Activated naive CD8-positive, alpha-beta T cell treated with anti-CD3 and anti-CD28 coated beads, Interleukin-2, amount 50 U/mL, for 24 hours (primary cell): ENCODE measurements at regions not wholly inside any gene's neighbourhood (a gene's known extent, or its start where the extent isn't known, plus 50 kb on each side); places are given as distances from the start of the nearest gene placed in this dataset.
"Not testable (repeated sequence)": the region's sequence is repeated elsewhere in the genome, so short reads cannot be mapped to it uniquely, and the experiment has no call there.

Experiments used
- ATAC-seq: fragments of 150-1000 bp; cut with Tn5 transposase; one replicate; pipeline ENCODE4 v1.10.0; 2021
- DNase-seq: peaks from one replicate; pipeline ENCODE4 v3.0.0; 2021
- H3K27ac Mint-ChIP-seq: one replicate; pipeline ENCODE4 v1.8.0; 2021; ENCODE audit warnings: mild to moderate bottlenecking, mixed read lengths
- H3K27me3 Mint-ChIP-seq: one replicate; pipeline ENCODE4 v1.8.0; 2021; ENCODE audit warnings: mixed read lengths
- H3K36me3 Mint-ChIP-seq: one replicate; pipeline ENCODE4 v1.8.0; 2021; ENCODE audit warnings: low read depth, mixed read lengths
- H3K4me1 Mint-ChIP-seq: one replicate; pipeline ENCODE4 v1.8.0; 2021; ENCODE audit warnings: mixed read lengths
- H3K4me3 Mint-ChIP-seq: one replicate; pipeline ENCODE4 v1.8.0; 2021; ENCODE audit warnings: mild to moderate bottlenecking, moderate library complexity, mixed read lengths
- H3K9me3 Mint-ChIP-seq: one replicate; pipeline ENCODE4 v1.8.0; 2021; ENCODE audit warnings: mixed read lengths

DNA sequence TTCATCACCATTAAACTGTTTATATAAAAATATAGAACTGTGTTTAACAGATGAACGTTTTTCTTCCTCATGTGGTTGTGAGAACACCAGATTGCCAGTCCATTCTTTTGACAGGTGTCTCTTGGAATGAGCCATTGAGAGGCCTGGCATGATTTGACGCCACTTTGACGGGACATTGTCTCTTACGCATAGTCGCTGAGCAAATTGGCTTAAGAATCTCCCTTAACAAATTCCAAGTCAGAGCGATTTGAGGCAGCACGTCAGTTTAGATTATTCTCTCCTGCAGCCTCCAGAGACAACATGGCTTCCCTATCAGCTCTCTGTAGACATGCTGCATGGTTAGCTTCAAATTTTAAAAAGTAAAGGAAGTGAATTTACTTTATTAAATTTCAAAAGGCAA lies 510.7 kb upstream of the ACO1 start:
- DNase-seq (no peak), ATAC-seq (no peak)
- Mint-ChIP-seq H3K36me3 (no peaks in the 10 kb centered on the region), H3K27me3 (peaks cover 4% of the 10 kb centered on the region), H3K4me1 (no peaks in the 10 kb centered on the region), H3K27ac (no peak overlapping the region), H3K9me3 (peaks cover 4% of the 10 kb centered on the region), H3K4me3 (no peak overlapping the region)

DNA sequence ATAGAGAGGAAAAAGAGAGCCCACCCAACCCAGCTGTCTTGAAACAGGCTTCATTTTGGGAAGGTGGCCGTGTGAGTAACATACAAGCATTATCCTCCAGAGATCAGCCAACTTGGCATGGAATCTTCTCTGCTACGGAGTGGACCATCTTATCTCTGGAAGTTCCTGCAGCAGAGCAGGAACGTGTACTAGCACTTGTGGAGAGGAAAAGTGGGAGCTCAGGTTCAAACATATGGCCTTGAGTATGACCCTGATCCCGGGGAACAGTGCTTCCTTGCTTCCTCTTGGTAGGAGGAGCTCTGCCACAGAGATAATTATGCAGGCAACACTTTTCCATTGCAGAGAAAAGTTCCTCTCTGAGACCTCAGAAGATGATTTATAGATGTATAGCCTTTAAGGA lies 490.4 kb upstream of the ACO1 start:
- no peaks in the 10 kb centered on the region for H3K36me3 Mint-ChIP-seq
- DNase-seq, result no peak

DNA sequence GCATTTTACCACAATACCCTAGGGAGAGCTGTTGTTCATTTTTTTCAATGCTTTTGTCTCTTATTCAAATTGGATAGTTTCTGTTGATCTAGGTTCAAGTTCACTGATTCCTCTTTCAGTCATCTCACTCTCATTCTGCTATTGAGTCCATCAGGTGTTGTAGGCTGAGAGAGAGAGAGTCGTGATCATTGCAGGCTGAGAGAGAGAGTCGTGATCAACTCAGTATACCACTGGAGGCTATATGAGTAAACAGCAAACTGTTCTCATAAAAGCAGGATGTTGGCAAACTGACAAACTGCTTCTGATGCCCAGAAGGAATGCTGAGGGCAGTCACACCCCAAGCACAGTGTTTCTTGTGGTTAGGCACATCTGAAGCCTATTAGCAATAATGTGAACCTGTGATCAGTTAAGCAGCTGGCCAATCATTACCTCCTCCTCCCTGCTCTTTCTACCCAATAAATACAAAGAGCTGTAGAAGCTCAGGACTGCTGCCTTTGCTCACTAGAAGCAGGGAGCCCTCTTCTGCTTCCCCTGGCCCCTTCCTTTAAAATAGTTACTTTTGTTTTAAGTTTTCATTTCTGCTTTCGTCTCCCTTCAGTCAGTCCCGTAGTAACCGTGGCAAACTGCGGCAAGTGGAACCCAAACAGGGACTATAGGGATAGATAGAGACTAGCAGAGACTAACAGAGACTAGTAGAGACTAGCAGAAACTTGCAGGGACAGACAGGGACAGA lies 476.1 kb upstream of the ACO1 start:
- H3K27ac Mint-ChIP-seq, result no peak overlapping the region
- H3K9me3 Mint-ChIP-seq, result no peaks in the 10 kb centered on the region
- DNase-seq, result no peak
- H3K4me3 Mint-ChIP-seq, result no peak overlapping the region
- H3K27me3 Mint-ChIP-seq, result no peaks in the 10 kb centered on the region
- no peak for ATAC-seq
- H3K36me3 Mint-ChIP-seq, result no peaks in the 10 kb centered on the region
- H3K4me1 Mint-ChIP-seq, result no peaks in the 10 kb centered on the region

More for the DNA sequence above, 490.4 kb upstream of the ACO1 start:
- H3K4me1 Mint-ChIP-seq, result no peaks in the 10 kb centered on the region
- no peak for ATAC-seq
- no peak overlapping the region for H3K4me3 Mint-ChIP-seq
- H3K27me3 Mint-ChIP-seq, result no peaks in the 10 kb centered on the region
- peaks cover 4% of the 10 kb centered on the region for H3K9me3 Mint-ChIP-seq
- no peak overlapping the region for H3K27ac Mint-ChIP-seq

DNA sequence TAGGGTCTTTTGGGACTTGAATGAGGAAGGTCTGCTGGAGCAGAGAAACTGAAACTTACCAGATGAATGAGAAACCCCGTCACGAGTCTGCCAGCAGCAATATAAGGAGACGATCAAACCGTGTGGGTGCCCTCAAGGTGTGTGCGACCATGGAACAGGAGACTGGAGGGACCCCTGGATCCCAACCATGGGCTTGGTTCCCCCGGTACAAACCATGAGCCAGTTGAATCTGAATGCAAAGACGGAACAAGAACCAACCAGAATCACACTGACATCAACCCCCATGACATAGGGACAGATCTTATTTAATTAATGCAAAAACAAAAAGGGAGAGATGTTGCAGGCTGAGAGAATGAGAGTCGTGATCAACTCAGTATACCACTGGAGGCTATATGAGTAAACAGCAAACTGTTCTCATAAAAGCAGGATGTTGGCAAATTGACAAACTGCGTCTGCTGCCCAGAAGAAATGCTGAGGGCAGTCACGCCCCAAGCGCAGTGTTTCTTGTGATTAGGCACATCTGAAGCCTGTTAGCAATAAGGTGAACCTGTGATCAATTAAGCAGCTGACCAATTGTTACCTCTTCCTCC lies 475.5 kb upstream of the ACO1 start:
- DNase-seq, result no peak
- Mint-ChIP-seq H3K9me3 (no peaks in the 10 kb centered on the region), H3K27me3 (no peaks in the 10 kb centered on the region), H3K27ac (no peak overlapping the region), H3K4me1 (no peaks in the 10 kb centered on the region), H3K36me3 (no peaks in the 10 kb centered on the region), H3K4me3 (no peak overlapping the region)
- ATAC-seq, result no peak

DNA sequence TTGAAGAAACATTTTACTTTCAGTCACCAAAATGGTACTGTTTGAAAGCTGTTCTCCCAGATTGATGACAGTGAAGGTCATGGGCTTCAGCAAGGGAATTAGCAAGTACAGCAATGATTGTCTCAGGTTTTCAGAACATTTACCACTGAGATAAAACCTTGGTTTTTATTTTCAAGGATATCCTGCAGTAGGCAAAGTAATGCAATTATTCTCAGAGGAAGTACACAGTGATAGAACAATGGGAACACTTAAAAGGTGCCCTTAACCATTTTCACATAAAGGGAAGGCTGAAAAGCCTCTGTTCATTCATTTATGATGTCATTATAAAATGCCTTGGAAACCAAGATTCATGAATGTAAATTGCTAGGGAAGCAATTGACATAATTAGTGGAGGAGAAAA lies 471.8 kb upstream of the ACO1 start:
- no peaks in the 10 kb centered on the region for H3K27me3 Mint-ChIP-seq
- no peaks in the 10 kb centered on the region for H3K9me3 Mint-ChIP-seq
- ATAC-seq (no peak), DNase-seq (no peak)
- no peak overlapping the region for H3K27ac Mint-ChIP-seq
- H3K4me1 Mint-ChIP-seq, result no peaks in the 10 kb centered on the region
- H3K36me3 Mint-ChIP-seq, result no peaks in the 10 kb centered on the region
- H3K4me3 Mint-ChIP-seq, result no peak overlapping the region

DNA sequence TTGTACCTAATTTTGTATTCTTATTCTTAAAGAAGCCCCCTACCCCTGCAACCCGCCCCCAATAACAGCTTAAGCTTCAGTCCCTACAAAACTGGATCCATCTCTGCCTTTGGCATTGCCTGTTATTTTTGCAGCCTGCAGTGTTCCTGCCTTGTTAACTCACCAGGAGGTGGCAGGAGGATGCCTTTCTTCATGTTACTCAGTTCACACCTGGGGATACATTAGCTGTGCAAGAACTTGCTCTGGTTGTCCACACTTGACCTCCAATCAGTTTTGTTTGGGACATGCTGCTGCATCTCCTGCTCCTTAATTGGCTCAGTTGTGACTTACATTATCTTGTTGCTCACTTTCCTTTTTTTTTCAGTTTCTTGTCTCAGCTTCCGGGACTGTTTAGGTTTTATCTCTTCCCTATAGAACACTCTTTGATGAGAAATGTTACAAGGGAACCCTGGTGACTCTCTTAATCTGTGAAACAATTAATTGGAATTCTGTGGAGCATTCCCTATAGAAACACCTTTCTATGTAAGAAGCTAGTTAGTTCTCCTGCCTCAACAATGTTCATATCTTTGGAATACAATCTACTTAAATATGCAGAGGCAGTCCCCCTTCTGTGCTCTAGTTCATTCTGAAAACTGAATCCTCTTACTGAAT lies 467.7 kb upstream of the ACO1 start:
- ATAC-seq (no peak), DNase-seq (no peak)
- no peaks in the 10 kb centered on the region for H3K27me3 Mint-ChIP-seq
- no peak overlapping the region for H3K27ac Mint-ChIP-seq
- no peaks in the 10 kb centered on the region for H3K4me1 Mint-ChIP-seq
- no peaks in the 10 kb centered on the region for H3K36me3 Mint-ChIP-seq
- H3K9me3 Mint-ChIP-seq, result no peaks in the 10 kb centered on the region
- H3K4me3 Mint-ChIP-seq, result no peak overlapping the region

DNA sequence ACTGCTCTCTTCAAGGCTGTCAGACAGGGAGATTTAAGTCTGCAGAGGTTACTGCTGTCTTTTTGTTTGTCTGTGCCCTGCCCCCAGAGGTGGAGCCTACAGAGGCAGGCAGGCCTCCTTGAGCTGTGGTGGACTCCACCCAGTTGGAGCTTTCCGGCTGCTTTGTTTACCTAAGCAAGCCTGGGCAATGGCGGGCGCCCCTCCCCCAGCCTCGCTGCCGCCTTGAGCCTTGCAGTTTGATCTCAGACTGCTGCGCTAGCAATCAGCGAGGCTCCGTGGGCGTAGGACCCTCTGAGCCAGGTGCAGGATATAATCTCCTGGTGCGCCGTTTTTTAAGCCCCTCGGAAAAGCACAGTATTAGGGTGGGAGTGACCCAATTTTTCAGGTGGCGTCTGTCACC lies 446.7 kb upstream of the ACO1 start:
- not testable (repeated sequence) for H3K27ac Mint-ChIP-seq, H3K4me3 Mint-ChIP-seq, H3K27me3 Mint-ChIP-seq, H3K36me3 Mint-ChIP-seq, ATAC-seq, DNase-seq, H3K4me1 Mint-ChIP-seq, H3K9me3 Mint-ChIP-seq

DNA sequence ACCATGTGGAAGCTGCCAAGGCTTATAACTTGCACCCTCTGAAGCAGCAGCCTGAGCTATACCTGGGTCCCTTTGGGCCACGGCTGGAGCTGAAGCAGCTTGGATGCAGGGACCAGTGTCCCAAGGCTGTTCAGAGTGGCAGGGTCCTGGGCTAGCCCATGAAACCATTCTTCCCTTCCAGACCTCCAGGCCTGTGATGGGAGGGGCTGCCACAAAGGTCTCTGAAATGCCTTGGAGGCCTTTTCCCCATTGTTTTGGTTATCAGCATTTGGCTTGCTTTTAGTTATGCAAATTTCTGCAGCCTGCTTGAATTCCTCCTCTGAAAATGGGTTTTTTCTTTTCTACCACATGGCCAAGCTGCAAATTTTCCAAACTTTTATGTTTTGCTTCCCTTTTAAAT lies 433.7 kb upstream of the ACO1 start:
- Mint-ChIP-seq H3K9me3 (no peaks in the 10 kb centered on the region), H3K4me3 (no peak overlapping the region), H3K4me1 (no peaks in the 10 kb centered on the region)

DNA sequence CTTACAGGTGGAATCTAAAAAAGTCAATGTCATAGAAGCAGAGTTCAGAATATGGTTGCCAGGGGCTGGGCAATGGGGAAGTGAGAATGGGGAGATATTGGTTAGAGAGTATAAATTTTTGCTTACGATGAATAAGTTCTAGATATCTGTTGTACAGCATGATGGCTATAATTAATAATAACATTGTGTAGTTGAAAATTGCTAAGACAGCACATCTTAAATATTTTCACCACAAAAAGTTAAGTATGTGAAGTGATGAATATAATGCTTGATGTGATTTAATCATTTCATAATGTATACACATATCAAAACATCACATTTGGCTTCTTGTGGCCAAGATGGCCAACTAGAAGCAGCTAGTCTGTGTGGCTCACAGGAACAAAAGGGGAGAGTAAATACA lies 425.9 kb upstream of the ACO1 start:
- Mint-ChIP-seq H3K4me1 (no peaks in the 10 kb centered on the region), H3K27ac (no peak overlapping the region), H3K4me3 (no peak overlapping the region), H3K27me3 (no peaks in the 10 kb centered on the region), H3K36me3 (no peaks in the 10 kb centered on the region), H3K9me3 (peaks cover 34% of the 10 kb centered on the region)
- no peak for DNase-seq
- no peak for ATAC-seq

More for the DNA sequence above, 433.7 kb upstream of the ACO1 start:
- no peaks in the 10 kb centered on the region for H3K27me3 Mint-ChIP-seq
- DNase-seq (no peak), ATAC-seq (no peak)
- H3K27ac Mint-ChIP-seq, result no peak overlapping the region
- H3K36me3 Mint-ChIP-seq, result no peaks in the 10 kb centered on the region

DNA sequence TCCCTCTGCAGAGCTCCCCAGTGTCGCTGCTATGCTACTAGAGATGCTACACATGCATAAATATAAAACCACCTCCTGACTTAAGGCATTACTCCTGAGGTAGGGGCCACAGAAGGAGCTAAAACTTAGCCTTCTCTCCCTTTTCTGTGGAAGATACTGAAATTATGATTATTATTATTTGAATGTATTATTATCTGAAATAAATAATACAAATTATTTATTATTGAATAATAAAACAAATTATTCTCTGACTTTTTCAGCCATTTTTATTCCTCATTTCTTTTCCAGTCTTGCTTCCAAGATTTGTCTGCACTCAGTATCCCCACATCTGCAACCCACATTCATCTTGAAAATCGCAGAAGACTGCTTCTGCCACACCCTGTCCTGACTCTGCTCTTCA lies 414.9 kb upstream of the ACO1 start:
- no peaks in the 10 kb centered on the region for H3K27me3 Mint-ChIP-seq
- ATAC-seq (no peak), DNase-seq (no peak)
- H3K9me3 Mint-ChIP-seq, result no peaks in the 10 kb centered on the region
- no peak overlapping the region for H3K4me3 Mint-ChIP-seq
- no peaks in the 10 kb centered on the region for H3K4me1 Mint-ChIP-seq
- H3K27ac Mint-ChIP-seq, result no peak overlapping the region
- no peaks in the 10 kb centered on the region for H3K36me3 Mint-ChIP-seq

DNA sequence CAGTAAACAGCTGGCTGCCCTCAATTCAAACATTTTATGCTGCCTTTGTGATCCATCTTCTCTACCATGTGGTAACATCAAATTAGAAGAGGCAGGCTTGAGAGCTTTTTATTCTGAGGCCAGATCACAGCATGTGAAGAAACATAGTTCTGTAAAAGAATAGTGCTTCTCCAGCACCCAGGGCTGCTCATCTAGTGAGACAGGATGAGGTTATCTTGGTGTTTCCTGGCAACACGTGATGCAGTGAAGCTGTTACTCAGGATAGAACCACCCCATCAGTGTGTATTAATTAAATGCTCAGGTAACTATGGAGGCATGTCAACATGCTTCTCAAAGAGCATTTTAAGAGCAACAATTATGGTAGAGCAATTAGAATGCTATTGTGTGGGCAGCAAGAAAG lies 400.5 kb upstream of the ACO1 start:
- H3K9me3 Mint-ChIP-seq, result peaks cover 16% of the 10 kb centered on the region
- H3K4me1 Mint-ChIP-seq, result no peaks in the 10 kb centered on the region
- ATAC-seq, result no peak
- H3K36me3 Mint-ChIP-seq, result no peaks in the 10 kb centered on the region
- no peaks in the 10 kb centered on the region for H3K27me3 Mint-ChIP-seq
- no peak overlapping the region for H3K4me3 Mint-ChIP-seq
- no peak for DNase-seq
- H3K27ac Mint-ChIP-seq, result no peak overlapping the region

DNA sequence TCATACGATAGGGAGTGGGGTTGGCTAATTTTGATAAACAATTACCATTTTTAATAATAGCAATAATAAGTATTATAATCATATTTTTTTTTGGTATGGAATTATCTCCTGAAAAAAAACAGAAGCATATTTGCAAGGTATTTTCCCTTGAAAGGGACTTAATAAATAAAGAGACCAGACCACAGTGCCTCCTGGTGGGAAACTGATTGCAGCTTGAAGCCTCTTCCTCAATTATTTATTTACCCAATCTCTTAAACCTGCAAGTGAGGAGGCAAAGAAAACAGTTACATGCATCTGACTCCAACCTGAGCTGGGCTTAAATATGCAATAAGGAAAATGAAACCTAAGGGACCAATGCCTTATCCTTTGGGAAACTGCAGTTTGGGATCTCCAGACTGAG lies 388.1 kb upstream of the ACO1 start:
- Mint-ChIP-seq H3K9me3 (no peaks in the 10 kb centered on the region), H3K4me1 (no peaks in the 10 kb centered on the region), H3K36me3 (no peaks in the 10 kb centered on the region), H3K27ac (no peak overlapping the region), H3K4me3 (no peak overlapping the region), H3K27me3 (no peaks in the 10 kb centered on the region)
- DNase-seq, result no peak
- no peak for ATAC-seq

DNA sequence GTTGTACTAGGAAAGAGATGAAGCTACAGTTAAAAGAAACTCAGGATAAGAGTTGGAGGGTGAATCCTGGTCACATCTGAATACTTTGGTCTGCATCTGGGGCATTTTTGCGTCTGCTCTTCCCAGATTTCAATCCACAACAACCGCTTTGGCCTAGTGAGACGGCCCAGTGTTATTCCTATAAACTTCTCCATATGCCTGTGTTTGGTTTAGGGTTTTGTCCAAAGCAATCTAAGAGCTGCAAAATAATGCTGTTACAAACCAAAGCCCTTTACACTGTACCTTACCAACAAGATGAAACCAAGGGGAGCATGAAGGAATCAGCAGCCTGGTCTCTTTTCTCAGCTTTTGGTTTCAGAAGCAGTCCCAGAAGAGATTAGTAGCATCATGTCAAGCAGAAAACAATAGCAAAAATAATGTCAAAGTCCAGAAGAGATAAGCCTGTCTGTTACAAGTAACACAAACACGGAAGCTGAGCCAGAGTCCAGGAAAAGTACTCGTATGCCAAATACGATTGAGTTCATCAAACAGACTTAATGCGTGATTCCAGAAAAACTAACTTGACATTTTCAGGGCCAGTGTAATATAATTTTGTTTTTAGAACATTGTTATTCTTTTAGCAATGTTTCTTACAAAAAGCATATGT lies 379.9 kb upstream of the ACO1 start:
- no peak overlapping the region for H3K27ac Mint-ChIP-seq
- H3K27me3 Mint-ChIP-seq, result no peaks in the 10 kb centered on the region
- no peaks in the 10 kb centered on the region for H3K9me3 Mint-ChIP-seq
- DNase-seq (no peak), ATAC-seq (no peak)
- no peaks in the 10 kb centered on the region for H3K4me1 Mint-ChIP-seq
- no peaks in the 10 kb centered on the region for H3K36me3 Mint-ChIP-seq
- H3K4me3 Mint-ChIP-seq, result no peak overlapping the region

DNA sequence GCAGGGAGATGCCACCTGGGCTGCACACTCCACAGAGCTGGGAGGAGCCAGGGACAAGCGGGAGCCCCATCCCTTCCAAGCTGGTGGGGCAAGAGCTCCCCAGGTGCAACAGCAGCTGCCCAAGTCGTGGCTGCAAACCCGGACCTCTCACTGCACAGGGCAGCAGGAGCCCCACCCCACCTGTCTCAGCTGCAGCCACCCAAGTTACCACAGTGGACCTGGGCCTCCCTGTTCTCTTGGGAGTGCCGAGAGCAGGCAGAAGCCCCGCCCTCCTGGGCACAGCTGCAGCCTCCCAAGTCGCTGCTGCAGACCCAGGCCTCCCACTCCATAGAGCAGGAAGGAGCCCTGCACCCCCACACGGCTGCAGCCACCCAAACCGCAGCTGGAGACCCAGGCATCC lies 374.1 kb upstream of the ACO1 start:
- DNase-seq (no peak), ATAC-seq (no peak)
- no peak overlapping the region for H3K27ac Mint-ChIP-seq
- no peaks in the 10 kb centered on the region for H3K9me3 Mint-ChIP-seq
- H3K4me3 Mint-ChIP-seq, result no peak overlapping the region
- no peaks in the 10 kb centered on the region for H3K4me1 Mint-ChIP-seq
- H3K27me3 Mint-ChIP-seq, result peaks cover 1% of the 10 kb centered on the region
- H3K36me3 Mint-ChIP-seq, result no peaks in the 10 kb centered on the region

DNA sequence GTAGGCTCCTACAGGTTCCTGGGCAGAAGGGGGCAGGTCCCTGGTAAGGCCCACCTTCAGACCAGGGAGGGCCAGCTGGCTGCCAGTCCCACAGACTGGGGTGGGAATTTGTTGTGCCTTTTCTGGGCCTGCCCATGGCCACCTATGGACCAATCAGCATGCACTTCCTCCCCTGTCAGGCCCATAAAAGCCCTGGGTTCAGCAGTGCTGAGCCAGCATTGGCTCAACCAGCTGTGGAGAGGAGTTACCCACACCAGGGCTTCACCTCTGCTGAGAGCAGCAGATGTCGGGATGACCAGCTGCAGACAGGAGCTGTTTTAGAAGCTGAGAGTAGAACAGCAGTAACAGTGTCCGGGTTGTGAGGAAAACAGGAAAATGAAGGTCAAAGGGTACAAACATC lies 373.4 kb upstream of the ACO1 start:
- Mint-ChIP-seq H3K4me1 (no peaks in the 10 kb centered on the region), H3K9me3 (no peaks in the 10 kb centered on the region), H3K27me3 (peaks cover 1% of the 10 kb centered on the region), H3K4me3 (no peak overlapping the region), H3K36me3 (no peaks in the 10 kb centered on the region), H3K27ac (no peak overlapping the region)
- no peak for DNase-seq
- peak; percentile 10 for ATAC-seq
